GM18951 (cell line): ENCODE measurements at regions not wholly inside any gene's neighbourhood (a gene's known extent, or its start where the extent isn't known, plus 50 kb on each side); places are given as distances from the start of the nearest gene placed in this dataset.
"Not testable (repeated sequence)": the region's sequence is repeated elsewhere in the genome, so short reads cannot be mapped to it uniquely, and the experiment has no call there.

Experiments
- POLR2A ChIP-seq: IDR thresholded peaks from 4 replicates; pipeline ENCODE4 v1.6.1; 2011; ENCODE audit warnings: mild to moderate bottlenecking; ENCODE audit not compliant: insufficient read length, insufficient read depth; ENCODE audit errors: extremely low read depth
- in situ Hi-C: fragments of 300-500 bp; cut with MboI; formaldehyde crosslinking; loops from one replicate; pipeline ENCODE4 v1.12.0; 2022; ENCODE audit warnings: low sequenced_read_pairs, mixed read lengths, inconsistent platforms; ENCODE audit not compliant: unreplicated experiment

DNA sequence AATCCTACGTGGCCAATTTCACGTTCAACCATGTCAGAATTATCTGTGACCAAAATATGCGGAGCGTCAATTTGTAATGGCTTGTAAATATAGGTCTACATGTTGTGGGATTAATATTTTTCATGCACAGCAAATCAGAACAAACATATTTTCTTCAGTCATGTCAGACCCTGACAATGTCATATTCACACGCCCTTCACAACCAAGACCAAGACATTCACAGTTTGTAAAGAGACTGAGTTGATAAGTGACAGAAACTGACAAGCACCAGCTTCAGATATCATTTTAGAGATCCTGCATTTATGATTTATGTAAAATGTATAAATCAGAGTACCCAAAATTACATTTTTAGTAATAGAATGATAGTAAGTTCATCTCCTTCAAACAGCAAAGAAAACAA is 57.3 kb upstream of the NOVA1 start:
- no peak for TF ChIP-seq POLR2A
- in situ Hi-C loops: no loop called here

DNA sequence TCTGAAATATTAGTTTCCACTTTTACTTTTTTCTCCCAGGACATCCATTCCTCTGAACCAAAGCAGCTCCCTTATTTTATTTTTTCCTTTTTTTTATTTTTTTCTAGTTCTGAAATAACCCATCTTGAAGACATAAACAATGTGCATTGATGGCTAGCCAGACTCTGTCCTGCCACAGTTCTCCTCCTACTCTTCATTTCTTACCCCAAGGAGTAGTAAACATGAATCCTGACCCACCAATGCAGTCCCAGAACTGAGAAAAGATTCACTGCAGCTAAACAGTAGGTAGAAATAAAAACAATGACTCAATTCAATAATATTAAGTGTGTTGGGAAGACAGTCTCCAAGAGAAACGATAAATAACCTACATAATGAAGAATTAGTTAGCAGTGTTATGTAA is 65.7 kb upstream of the NOVA1 start:
- no peak for TF ChIP-seq POLR2A
- in situ Hi-C loops: no loop called here

DNA sequence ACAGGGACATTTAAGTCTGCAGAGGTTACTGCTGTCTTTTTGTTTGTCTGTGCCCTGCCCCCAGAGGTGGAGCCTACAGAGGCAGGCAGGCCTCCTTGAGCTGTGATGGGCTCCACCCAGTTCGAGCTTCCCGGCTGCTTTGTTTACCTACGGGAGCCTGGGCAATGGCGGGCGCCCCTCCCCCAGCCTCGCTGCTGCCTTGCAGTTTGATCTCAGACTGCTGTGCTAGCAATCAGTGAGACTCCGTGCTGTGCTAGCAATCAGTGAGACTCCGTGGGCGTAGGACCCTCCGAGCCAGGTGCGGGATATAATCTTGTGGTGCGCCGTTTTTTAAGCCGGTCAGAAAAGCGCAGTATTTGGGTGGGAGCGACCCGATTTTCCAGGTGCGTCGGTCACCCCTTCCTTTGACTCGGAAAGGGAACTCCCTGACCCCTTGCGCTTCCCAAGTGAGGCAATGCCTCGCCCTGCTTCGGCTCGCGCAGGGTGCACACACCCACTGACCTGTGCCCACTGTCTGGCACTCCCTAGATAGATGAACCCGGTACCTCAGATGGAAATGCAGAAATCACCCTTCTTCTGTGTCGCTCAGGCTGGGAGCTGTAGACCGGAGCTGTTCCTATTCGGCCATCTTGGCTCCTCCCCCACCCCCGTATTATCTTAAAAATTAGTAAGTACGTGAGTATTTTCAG is 81.0 kb upstream of the NOVA1 start:
- in situ Hi-C loops: not testable (repeated sequence)

DNA sequence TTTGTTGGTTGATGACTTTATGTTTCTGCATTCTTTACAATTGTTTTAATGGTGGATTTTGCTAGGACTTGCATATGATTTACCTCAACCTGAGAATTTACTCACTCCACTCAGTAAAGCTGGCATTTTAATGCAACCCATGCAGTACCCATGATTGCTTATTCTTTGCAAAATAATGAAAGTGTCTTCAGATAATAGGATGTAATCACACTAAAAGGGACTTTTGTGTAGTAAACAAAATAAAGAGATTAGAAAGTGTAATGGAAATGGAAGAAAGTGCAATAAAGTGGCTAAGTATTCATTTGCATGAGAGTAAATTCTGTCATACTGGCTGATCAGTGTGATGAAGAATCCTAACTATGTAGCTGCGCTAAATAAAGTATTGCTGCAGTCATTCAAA is 87.6 kb upstream of the NOVA1 start:
- in situ Hi-C loops: no loop called here

DNA sequence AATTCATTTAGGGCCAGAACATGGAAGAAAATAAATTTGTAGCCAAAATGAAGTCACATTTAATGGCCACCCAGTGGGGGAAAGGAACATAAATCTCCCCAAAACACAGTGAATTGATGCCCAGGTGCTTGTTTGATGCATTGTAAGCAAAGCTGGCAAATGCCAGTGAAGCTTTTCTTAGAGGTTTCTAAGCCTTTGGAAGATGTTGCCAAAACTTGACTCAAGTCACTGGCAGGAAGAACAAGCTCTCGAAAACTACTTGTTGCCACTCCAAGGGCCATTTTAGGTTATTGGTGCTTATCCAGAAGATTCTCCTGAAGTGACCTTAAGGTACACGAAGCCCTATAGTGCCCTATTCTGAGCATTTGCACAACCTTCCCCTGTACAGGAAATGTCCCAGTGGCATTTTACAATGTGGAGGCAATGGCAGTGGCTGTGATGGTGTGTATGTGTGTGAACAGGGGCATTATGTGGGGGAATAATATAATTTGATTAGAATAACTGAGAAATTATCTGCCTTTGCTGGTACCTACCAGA is 89.5 kb upstream of the NOVA1 start:
- TF ChIP-seq POLR2A: no peak
- in situ Hi-C loops: no loop called here

More for the DNA sequence above, 87.6 kb upstream of the NOVA1 start:
- no peak for TF ChIP-seq POLR2A

DNA sequence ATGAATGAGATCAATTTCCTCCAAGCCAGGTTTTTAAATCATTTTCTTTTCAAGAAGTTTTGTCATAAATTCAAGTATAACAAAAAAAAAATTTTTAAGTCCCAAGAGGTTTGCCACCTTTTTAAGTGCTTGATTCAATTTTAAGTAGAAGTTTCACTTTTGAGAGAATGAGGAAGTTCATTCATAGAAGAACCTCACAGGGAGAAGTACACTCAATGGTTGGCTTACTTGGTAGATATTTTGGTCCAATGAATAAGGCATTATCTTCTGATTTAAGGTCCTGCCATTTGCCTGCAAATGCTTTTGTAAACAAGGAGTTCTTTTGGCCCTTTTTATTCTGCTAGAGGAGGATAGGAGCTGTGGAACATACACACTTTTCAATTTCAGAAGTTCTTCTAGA is 96.7 kb upstream of the NOVA1 start:
- in situ Hi-C loops: no loop called here
- TF ChIP-seq POLR2A: no peak

DNA sequence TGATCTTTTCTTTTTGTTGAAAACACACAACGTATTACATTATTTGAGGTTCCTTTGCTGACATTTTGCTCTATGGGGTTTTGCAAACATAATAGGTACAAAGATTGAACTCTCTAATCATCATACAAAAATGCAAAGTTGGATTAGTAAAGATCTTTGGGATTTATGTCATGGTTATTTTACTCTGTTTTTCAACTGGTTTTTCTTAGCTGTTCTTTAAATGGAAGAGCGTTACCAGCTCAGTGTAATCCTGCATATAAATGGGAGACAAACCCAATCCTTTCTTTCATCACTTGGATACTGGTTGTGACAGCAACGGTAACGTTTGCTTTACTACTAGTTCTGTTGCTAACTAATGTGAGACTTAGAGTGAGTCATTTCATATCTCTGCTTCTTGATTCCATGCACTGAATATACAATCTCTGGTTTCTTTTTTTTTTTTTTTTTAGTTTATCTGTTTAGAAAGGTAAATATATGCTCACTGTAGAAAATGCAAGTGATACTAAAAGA is 104.9 kb upstream of the NOVA1 start:
- no peak for TF ChIP-seq POLR2A
- in situ Hi-C loops: no loop called here

DNA sequence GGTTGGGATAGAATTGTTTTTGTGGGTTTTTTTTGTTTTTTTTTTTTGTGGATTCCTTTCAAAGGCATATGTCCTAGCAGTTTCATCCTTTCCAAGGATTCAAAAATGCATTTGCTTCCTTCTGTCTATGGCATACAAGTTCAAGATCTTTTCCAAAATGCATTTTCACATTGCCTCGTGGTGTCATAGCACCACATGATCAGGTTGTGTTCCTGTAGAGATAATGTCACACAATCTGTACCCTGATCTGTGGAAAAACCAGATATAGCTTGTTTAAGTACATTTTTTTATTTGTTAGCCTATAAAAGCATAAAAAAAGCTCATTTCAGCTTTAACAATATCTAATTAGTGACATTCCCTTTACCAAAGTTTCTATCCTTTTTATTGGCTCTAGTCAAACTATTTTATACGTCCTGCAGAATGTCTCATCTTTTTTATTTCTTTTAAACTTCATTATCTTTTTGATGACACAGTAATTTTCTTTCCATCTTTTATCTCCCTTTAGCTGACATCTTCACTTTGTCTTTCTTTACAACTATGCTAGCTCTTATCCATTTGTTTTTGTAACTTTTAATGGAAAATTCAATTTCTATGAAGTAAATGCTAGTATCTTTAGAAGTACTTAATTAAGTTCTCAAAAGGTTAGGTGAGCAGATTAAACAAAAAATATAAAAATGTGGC is 106.0 kb upstream of the NOVA1 start:
- TF ChIP-seq POLR2A: no peak
- in situ Hi-C loops: no loop called here

DNA sequence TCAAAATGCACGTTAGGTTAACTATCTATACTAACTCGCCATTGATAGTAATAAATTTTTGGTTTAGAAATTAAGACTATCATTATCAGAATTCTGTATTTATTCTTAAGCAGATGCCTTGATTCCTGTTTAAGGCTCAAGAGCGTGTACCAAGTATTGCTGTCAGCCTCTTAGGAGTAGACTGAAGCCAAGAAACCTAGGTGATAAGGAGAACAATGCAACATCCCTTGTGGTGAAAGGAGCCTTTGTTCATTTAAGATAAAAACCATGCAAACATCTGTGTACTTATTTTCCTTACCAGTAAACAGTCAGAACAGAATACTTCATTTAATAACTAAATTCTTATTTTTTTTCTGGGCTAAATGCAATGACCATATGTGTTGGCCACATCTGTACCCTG is 109.4 kb upstream of the NOVA1 start:
- in situ Hi-C loops: no loop called here
- TF ChIP-seq POLR2A: no peak

DNA sequence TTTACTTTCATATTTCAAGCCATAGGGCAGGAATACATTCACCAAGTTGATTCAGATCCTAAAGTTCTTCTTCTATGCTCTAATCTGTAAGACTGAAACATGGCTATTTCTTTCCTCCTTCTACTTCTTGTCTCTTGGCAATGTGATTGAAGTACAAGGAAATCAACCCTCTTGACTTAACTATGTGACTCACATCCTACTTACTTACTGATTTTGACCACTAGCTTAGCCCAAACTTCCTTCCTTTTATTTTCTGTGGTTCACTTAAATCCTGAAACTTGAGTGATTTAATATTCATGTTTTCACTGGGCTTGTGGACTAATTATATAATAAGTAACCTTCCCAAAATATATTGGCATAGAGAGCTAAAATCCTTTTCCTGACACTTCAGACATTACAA is 111.2 kb upstream of the NOVA1 start:
- no peak for TF ChIP-seq POLR2A
- in situ Hi-C loops: no loop called here

DNA sequence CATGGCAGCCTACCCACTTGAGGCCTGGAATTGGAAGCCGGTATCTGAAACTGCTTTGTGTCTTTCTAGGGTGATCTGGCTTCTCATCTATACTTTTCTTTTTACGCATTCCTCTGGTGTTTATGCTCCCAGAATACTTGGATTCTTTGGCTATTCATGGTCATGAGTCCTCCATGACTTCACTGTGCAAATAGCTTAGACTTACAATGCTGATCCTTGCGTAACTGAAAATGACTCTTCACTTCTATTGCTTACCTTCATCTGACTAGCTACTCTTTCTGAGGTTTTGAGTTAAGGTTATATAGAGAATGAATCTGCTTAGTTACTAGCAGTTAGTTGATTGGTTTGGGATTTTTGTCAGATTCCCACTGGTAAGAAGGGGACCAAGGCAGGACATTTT is 121.7 kb upstream of the NOVA1 start:
- in situ Hi-C loops: no loop called here
- no peak for TF ChIP-seq POLR2A

DNA sequence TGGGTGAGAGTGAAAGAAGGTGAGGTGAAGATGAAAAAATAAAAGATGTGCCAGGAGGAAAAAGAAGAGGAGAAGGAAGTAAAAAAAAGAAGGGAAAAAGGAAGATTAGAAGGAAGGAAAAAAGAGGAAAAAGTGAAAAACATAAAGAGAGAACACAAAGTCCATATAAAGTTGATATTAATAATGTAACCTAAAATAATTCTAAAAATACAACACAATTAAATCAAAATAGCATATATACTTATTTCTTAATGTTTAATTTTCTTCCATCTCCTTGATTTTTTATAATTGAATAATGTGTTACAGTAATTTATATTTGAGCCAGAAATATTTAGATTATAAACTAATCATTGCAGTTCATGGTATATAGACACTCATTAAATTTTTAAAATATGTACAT is 124.4 kb upstream of the NOVA1 start:
- in situ Hi-C loops: no loop called here
- no peak for TF ChIP-seq POLR2A

DNA sequence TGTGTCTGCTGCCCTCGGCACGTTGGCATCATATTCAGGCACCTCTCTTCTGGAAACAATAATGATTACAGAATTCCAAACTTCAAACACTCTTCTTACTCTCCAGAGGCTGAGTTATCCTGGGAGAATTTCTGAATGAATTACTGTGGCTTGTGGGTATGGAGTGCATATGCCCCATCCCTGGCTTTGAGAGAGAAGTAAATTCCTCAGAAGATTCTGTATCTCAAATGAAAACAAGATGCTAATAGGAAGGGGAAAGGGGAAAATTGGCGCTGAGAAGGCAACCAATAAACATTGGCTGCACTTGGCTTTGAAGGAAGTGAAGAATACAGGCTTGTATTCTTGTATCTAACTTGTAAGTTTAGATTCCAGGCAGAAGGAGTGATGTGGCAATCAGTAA is 132.0 kb upstream of the NOVA1 start:
- TF ChIP-seq POLR2A: no peak
- in situ Hi-C loops: no loop called here

DNA sequence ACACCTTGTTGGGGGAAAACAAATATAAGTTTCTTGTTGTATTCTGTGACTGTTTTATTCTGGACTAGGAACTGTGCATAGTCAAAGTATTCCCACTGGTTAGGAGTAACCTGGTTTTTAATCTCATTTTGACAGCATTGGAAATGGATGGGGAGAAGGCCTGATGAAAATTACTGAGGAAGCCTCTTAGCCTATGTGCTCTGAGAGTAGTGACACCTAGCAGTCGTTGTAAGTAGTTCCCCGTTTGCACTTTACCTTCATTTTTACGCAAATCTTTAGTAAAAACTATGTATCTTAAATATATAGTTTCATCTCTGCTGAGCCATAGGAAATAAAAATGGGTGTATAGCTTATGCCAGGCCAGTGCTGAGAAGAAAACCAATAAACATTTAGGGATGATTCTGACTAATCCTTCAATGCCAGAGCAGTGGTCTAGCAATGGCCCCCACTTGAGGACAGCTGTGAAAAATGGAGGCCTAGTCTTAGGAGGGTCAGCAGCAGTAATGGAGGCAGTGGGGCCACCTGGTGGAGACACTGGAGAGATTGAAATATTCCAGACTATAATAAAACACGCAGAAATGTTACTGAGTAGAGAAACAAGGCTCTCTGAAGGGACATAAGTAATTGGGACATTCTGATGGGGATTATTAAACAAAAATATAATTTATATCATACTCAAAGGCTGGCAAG is 133.2 kb upstream of the NOVA1 start:
- in situ Hi-C loops: no loop called here
- TF ChIP-seq POLR2A: no peak

DNA sequence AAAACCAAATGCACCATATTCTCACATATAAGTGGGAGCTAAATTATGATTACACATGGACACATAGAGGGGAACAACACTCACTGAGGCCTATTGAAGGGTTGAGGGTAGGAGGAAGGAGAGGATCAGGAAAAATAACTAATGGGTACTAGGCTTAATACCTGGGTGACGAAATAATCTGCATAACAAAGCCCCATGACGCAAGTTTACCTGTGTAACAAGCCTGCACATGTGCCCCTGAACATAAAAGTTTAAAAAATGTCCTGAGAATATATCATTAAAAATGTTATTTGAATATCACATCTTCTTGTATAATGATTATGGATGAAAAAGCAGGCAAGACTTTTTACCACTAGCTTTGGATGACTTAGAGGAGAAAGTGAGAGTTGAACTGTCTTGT is 138.0 kb upstream of the NOVA1 start:
- in situ Hi-C loops: no loop called here
- no peak for TF ChIP-seq POLR2A
